HG03045 (cell line): ENCODE measurements at regions not wholly inside any gene's neighbourhood (a gene's known extent, or its start where the extent isn't known, plus 50 kb on each side); places are given as distances from the start of the nearest gene placed in this dataset.

Experiments used
- ATAC-seq: cut with Tn5 transposase; IDR thresholded peaks from one replicate; pipeline ENCODE4 v1.9.1; 2021; ENCODE audit warnings: mild to moderate bottlenecking, moderate library complexity; ENCODE audit not compliant: unreplicated experiment

- no peak for ATAC-seq
Measured at GRCh38 chr9:119841016-119841415, 471.8 kb upstream of the BRINP1 start.

- ATAC-seq = no peak
Measured at GRCh38 chr9:119839888-119840287, 470.7 kb upstream of the BRINP1 start.

- no peak for ATAC-seq
Measured at GRCh38 chr9:119838210-119838609, 469.0 kb upstream of the BRINP1 start.

- no peak for ATAC-seq
Measured at GRCh38 chr9:119836036-119836435, 466.8 kb upstream of the BRINP1 start.

GRCh38 chr9:119834064-119834620 lies 464.9 kb upstream of the BRINP1 start:
- ATAC-seq = no peak

GRCh38 chr9:119831309-119831708 lies 462.1 kb upstream of the BRINP1 start:
- no peak for ATAC-seq

- no peak for ATAC-seq
Measured at GRCh38 chr9:119829748-119830147, 460.5 kb upstream of the BRINP1 start.

GRCh38 chr9:119829186-119829585 lies 460.0 kb upstream of the BRINP1 start:
- no peak for ATAC-seq

- no peak for ATAC-seq
Measured at GRCh38 chr9:119827526-119827925, 458.3 kb upstream of the BRINP1 start.

- no peak for ATAC-seq
Measured at GRCh38 chr9:119827126-119827525, 457.9 kb upstream of the BRINP1 start.

- no peak for ATAC-seq
Measured at GRCh38 chr9:119818726-119819435, 449.6 kb upstream of the BRINP1 start.

GRCh38 chr9:119810645-119811429 lies 441.6 kb upstream of the BRINP1 start:
- no peak for ATAC-seq

GRCh38 chr9:119803679-119804078 lies 434.4 kb upstream of the BRINP1 start:
- ATAC-seq = no peak

- no peak for ATAC-seq
Measured at GRCh38 chr9:119802621-119803020, 433.4 kb upstream of the BRINP1 start.

GRCh38 chr9:119802133-119802532 lies 432.9 kb upstream of the BRINP1 start:
- ATAC-seq = no peak

- ATAC-seq = no peak
Measured at GRCh38 chr9:119801311-119801710, 432.1 kb upstream of the BRINP1 start.

- no peak for ATAC-seq
Measured at GRCh38 chr9:119795395-119795794, 426.2 kb upstream of the BRINP1 start.

GRCh38 chr9:119794836-119795235 lies 425.6 kb upstream of the BRINP1 start:
- no peak for ATAC-seq

GRCh38 chr9:119793218-119793617 lies 424.0 kb upstream of the BRINP1 start:
- no peak for ATAC-seq

- no peak for ATAC-seq
Measured at GRCh38 chr9:119792242-119792641, 423.0 kb upstream of the BRINP1 start.

- no peak for ATAC-seq
Measured at GRCh38 chr9:119789987-119790386, 420.8 kb upstream of the BRINP1 start.

- no peak for ATAC-seq
Measured at GRCh38 chr9:119788921-119789320, 419.7 kb upstream of the BRINP1 start.
